ENCODE measurements at regions not wholly inside any gene's neighbourhood (a gene's known extent, or its start where the extent isn't known, plus 50 kb on each side); places are given as distances from the start of the nearest gene placed in this dataset.
"Not testable (repeated sequence)": the region's sequence is repeated elsewhere in the genome, so short reads cannot be mapped to it uniquely, and the experiment has no call there.

GRCh38 chrX:155819966-155820491, 61.1 kb upstream of the VAMP7 start:
- DNase-seq = peak; percentile 33

DNA sequence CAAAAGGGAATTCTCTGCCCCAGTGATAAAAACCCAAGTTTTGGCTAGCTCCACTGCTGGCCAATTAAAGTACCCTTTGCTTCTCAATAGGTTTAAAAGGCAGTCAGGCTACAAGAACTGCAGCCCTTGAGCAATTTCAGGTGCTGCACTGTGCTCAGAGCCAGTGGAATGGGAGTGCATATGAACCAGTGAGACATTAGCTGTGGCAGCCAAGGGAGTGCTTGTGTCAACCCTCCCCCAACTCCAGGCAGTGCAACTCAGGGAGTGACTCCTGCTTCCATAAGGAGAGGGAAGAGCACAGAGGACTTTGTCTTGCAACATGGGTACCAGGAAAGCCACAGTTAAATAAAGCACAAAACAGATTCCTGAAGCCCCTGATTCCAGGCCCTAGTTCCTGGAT, 61.6 kb upstream of the VAMP7 start:
- no peak for DNase-seq

- not testable (repeated sequence) for DNase-seq
Observed at GRCh38 chrX:155814391-155814790, 66.8 kb upstream of the VAMP7 start.

- DNase-seq = no peak
Observed at GRCh38 chrX:155779831-155780230, 101.3 kb upstream of the VAMP7 start.

- DNase-seq = no peak
Observed at GRCh38 chrX:155778844-155779553, 102.1 kb upstream of the VAMP7 start.

GRCh38 chrX:155774387-155774786, 106.8 kb upstream of the VAMP7 start:
- DNase-seq = no peak

DNA sequence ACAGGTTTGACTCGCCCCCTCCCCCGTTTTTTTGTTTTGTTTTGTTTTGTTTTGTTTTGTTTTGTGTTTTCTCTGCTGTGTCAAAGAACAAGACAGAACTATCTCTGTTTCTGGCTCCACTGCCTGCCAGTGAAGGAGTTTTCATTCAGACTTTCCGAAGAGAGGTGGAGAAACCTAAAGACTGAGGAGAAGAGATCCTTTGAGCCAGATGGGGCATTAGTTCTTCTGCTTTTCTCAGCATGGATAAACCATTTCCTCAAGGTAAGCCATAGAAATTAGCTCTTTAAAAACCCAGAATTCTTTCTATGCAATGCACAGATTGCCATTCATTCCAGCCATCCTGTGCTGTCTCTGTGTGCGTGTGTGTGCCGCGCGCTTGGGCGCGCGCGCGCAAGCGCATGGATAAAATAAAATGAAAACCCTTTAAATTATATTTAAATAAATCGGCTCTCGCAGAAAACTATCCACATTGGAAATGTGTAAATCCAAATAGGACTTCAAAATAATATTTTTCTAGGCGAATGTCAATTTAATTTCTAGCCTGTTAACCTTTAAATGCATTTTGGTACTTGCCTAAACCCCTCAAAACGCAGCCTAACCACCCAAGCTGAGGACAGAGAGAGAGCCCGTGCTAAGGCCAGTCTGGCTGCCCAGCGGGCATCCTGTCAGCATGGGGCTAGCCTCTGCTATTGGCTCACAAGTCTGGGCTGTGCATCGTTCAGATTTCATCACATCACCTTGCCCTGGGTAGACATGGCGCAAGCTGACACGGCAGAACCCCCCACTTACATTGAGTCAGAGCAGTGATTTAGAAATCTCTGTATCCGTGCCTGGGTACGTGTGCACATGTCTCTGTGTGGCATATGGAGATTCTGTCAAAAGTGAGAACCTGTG, 113.0 kb upstream of the VAMP7 start:
- DNase-seq = no peak

GRCh38 chrX:155767051-155767875, 113.9 kb upstream of the VAMP7 start:
- no peak for DNase-seq

DNA sequence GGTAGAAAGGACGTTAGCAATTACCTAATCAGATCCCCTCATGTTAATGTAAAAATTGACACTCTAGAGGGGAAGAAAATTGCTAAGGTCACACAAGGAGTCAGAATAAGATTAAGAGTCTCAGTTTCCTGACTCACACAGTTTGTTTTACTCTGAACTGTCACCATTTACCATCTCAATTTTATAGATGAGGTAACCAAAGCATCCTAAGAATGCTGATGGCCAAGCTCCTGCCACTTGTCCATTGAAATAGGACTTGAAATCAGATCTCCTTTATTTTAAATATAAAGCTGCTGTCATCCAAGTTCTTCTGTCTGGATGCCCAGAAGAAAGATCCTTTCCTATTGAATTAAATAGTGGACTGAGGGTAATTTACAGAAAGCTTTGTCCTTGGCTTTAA, 114.8 kb upstream of the VAMP7 start:
- no peak for DNase-seq

DNA sequence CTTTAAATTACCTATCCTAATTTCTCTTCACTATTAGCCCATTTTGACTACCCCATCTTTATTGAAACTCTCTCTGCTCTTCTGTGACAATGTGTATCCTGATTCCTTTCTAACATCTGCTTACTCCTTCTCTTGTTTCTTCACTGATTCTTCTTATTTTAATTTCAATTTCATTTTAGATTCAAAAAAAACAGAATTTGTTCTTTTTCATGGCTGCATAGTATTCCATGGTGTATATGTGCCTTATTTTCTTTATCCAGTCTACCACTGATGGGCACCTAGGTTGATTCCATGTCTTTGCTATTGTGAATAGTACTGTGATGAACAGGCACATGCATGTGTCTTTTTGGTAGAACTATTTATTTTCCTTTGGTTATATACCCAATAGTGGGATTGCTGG, 120.0 kb upstream of the VAMP7 start:
- no peak for DNase-seq

GRCh38 chrX:155757046-155757759, 123.9 kb upstream of the VAMP7 start:
- DNase-seq = no peak

- no peak for DNase-seq
Observed at GRCh38 chrX:155755706-155756337, 125.3 kb upstream of the VAMP7 start.

- DNase-seq = no peak
Observed at GRCh38 chrX:155751131-155751530, 130.0 kb upstream of the VAMP7 start.

DNA sequence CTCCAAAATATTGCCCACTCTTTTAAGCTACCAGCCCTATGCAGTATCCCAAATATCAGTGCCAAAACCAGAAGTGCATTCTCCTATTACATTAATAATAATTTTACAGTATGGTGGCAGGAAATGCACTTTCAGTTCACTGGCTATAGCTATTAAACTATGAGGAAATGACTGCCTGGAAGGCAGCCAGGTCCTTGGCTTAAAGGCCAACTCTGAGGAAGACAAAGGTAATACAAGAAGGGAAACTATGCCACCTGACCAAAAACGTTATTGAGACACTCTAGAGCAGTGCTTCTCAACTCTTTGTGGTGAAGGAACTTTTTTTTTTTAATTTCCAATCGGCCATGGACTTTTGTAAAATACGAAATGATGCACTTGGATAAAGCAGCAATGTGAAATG, 133.6 kb upstream of the VAMP7 start:
- no peak for DNase-seq

DNA sequence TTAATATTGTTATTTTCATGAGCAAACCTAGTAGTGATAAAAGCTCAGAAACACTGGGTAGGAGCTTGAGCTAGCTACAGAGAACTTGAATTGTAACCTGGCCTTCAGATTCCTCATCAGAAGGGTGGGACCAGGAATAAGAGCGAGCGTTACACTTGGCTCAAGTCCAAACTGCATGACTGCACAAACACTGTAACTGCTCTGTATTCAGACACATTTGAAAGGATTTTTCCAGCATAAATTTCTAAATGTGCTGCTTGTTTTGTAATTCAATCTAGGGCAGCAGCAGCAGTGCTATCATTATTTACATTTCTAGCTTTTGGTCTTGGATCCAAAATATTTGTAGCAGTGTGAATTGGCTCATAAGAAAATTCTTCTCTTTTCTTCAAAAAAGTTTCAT, 133.0 kb upstream of the TMLHE start:
- DNase-seq = no peak

- no peak for DNase-seq
Observed at GRCh38 chrX:155744534-155744933, 131.8 kb upstream of the TMLHE start.

- DNase-seq = not testable (repeated sequence)
Observed at GRCh38 chrX:155728335-155728734, 115.6 kb upstream of the TMLHE start.

DNA sequence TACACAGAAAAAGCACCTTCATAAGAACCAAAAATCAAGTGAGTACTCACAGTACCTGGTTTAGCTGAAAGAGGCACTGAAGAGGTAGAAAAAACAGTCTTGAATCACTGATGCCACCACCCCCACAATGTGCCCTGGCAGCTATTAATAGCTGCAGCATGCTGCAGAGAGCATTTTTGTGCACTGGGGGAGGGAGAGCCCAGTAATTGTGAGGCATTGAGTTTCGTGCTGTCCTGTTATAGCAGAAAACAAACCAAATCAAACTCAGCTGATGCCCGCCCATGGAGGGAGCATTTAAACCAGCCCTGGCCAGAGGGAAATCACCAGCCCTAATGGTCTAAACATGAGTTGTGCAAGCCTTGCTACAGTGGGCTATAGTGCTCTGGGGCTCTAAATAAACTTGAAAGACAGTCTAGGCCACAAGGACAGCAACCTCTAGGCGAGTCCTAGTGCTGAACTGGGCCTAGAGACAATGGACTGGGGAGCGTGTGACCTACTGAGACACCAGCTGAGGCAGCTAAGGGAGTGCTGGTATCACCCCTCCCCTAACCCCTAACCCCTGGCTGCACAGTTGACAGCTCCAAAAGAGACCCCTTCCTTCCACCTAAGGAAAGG, 106.3 kb upstream of the TMLHE start:
- no peak for DNase-seq

DNA sequence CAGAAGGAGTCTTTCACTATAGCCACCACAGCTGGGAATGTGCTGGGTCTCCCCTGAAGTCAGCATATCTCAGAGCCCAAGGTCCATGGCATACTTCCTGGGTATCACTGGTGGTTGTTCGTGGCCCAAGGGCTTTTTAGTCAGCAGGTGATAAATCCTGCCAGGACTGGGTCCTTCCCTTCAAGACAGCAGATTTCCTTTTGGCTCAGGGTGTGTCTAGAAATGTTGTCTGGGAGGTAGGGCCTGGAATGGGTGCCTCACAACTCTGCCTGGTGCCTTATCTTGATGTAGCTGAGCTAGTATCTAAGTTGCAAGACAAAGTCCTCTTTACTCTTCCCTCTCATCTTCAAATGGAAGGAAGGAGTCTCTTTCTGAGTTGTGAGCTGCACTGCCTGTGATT, 102.4 kb upstream of the TMLHE start:
- DNase-seq = no peak

DNA sequence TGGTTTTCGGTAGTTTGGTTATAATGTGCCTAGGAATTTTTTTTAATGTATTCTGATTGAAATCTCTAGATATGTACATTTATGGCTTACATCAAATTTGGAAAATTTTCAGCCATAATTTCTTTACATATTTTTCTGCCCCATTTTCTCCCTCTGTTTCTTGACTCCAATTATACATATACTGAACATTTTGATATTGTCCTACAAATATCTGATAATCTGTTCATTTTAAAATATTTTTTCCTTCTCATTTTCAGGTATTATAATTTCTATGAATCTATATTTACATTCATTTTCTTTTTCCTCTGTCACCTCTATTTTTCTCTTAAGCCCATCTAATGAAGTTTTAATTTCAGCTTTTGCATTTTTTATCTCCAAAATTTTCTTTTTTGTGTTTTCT, 82.7 kb upstream of the TMLHE start:
- no peak for DNase-seq

DNA sequence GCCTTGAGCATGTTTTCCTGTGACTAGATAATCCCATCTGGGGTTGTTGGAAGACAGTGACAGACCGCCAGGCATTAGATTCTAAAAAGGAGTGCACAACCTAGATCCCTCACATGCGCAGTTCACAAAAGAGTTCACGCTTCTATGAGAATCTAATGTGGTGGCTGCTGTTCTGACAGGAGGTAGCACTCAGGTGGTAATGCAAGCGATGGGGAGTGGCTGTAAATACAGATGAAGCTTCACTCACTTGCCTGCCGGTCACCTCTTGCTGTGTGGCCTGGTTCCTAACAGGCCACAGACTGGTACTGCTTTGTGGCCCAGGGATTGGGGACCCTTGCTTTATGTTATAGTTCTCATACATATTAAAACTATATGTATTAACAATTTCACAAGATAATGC, 81.9 kb upstream of the TMLHE start:
- DNase-seq = no peak

GRCh38 chrX:155682834-155683233, 70.1 kb upstream of the TMLHE start:
- DNase-seq = no peak
